Suprapubic skin (tissue), 4 donors: ENCODE measurements at regions not wholly inside any gene's neighbourhood (a gene's known extent, or its start where the extent isn't known, plus 50 kb on each side); places are given as distances from the start of the nearest gene placed in this dataset.

ENCODE experiments used
- DNase-seq, 2 donors: peaks; one replicate each; pipeline ENCODE4 v3.0.0-alpha.2; 2019; ENCODE audit warnings: low spot score in 2 of 2
- H3K27ac ChIP-seq: fragments of 200-600 bp; sonication (generic); one replicate; pipeline ENCODE4 v1.5.1; 2019
- H3K27me3 ChIP-seq: fragments of 200-600 bp; sonication (generic); one replicate; pipeline ENCODE4 v1.5.1; 2019
- H3K36me3 ChIP-seq: fragments of 200-600 bp; sonication (generic); one replicate; pipeline ENCODE4 v1.5.1; 2019
- H3K4me1 ChIP-seq: fragments of 200-600 bp; sonication (generic); one replicate; pipeline ENCODE4 v1.5.1; 2019
- H3K4me3 ChIP-seq: fragments of 200-600 bp; sonication (generic); one replicate; pipeline ENCODE4 v1.5.1; 2019; ENCODE audit warnings: mild to moderate bottlenecking
- H3K9me3 ChIP-seq: fragments of 200-600 bp; sonication (generic); one replicate; pipeline ENCODE4 v1.5.1; 2019
- EP300 ChIP-seq: sonication (generic); formaldehyde crosslinking; IDR thresholded peaks from one replicate; pipeline ENCODE4 v1.6.1; 2017; ENCODE audit warnings: antibody characterized with exemption
- POLR2A ChIP-seq, 2 donors: fragments of 450-650 bp; IDR thresholded peaks; one replicate each; pipeline ENCODE4 v1.6.1; 2017; ENCODE audit warnings: antibody characterized with exemption in 2 of 2, mild to moderate bottlenecking in 2 of 2, moderate library complexity in 2 of 2
- POLR2AphosphoS5 ChIP-seq, 3 donors: sonication (generic); formaldehyde crosslinking; IDR thresholded peaks; one replicate each; pipeline ENCODE4 v1.6.1; 2017; ENCODE audit warnings: antibody characterized with exemption in 3 of 3
- WGBS: methylation state at CpG from one replicate; pipeline ENCODE4 v1.1.5; 2018; 5-methylcytosine and 5-hydroxymethylcytosine counted together
- TF ChIP-seq, protein P1 (sequence below), 2 donors: fragments of 200-600 bp in 1 of 2; fragments of 450-650 bp in 1 of 2; sonication (generic) in 1 of 2; IDR thresholded peaks; one replicate each; pipeline ENCODE4 v1.5.1; 2016 to 2019; ENCODE audit warnings: antibody characterized with exemption in 2 of 2, mild to moderate bottlenecking in 1 of 2, moderate library complexity in 1 of 2

DNA sequence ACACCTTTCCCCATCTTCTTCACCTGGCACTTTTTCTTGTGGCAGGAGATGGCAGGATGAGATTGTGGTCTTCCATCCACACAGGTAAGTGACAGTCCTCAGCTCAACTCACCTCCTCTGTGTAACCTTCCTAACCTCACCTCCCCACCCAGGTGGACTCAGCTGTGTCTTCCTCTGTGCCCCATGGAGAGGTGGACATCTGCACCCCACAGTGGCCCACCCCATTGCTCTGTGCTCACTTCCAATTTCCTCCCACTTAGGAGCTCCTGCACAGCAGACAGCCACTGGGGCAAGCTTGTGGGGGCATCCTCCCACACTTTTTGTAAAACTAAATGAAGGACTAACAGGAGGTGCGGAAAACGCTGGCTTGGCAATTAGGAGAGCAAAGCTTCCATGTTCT is 61.6 kb downstream of the MSX1 start:
- WGBS = 97% methylated on average over 2 of the region's 2 CpGs
- H3K4me3 ChIP-seq = no peak overlapping the region
- H3K9me3 ChIP-seq = no peaks in the 10 kb centered on the region
- H3K27ac ChIP-seq = no peak overlapping the region
- no peaks in the 10 kb centered on the region for H3K27me3 ChIP-seq
- DNase-seq = no peak
- H3K36me3 ChIP-seq = no peaks in the 10 kb centered on the region
- H3K4me1 ChIP-seq = no peaks in the 10 kb centered on the region
- TF ChIP-seq POLR2AphosphoS5 (IDR thresholded peaks at IDR 0.05) = no peak
- TF ChIP-seq, protein P1, sequence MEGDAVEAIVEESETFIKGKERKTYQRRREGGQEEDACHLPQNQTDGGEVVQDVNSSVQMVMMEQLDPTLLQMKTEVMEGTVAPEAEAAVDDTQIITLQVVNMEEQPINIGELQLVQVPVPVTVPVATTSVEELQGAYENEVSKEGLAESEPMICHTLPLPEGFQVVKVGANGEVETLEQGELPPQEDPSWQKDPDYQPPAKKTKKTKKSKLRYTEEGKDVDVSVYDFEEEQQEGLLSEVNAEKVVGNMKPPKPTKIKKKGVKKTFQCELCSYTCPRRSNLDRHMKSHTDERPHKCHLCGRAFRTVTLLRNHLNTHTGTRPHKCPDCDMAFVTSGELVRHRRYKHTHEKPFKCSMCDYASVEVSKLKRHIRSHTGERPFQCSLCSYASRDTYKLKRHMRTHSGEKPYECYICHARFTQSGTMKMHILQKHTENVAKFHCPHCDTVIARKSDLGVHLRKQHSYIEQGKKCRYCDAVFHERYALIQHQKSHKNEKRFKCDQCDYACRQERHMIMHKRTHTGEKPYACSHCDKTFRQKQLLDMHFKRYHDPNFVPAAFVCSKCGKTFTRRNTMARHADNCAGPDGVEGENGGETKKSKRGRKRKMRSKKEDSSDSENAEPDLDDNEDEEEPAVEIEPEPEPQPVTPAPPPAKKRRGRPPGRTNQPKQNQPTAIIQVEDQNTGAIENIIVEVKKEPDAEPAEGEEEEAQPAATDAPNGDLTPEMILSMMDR (IDR thresholded peaks at IDR 0.05) = no peak
- no peak for TF ChIP-seq EP300
- no peak for TF ChIP-seq POLR2A (IDR thresholded peaks at IDR 0.05)

DNA sequence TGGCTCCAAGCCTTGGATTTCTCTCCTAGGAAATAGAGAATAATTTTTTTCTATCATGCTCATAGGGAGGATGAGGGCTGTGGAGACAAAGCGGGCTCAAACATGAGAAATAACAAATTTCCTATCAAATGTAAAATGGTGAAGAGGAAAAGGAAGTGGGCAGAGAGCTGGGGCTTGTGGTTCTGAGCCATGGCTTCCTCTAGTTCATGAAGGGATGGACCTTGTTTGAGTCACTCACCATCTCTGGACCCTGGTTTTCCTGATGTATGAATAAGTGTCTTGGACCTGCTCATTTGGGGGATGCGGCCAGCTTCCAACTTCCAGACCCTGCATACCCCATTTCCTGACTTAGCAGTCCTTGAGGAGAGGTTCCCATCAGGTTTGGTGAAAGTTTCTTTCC is 63.0 kb downstream of the MSX1 start:
- WGBS = 84% methylated on average over 2 of the region's 2 CpGs
- DNase-seq = no peak

DNA sequence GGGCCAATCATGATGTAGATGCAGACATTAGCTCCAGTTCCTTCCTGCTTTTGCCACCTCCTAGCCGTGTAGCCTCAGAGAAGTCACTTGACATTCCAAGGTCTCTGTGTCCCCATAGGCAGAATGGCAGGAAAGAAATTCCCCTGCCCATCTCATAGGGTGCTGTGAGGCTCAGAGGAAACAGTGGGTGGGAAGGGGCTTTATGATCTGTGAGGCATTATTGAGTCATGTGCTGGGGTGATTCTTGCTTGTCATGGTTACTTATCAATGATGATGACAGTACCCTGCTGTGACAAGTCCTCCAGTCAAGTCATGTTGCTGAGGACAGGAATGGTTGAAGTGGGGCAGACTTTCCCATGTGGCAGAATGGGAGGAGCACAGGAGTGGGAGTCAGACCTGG is 63.7 kb downstream of the MSX1 start:
- Histone ChIP-seq H3K27me3 (no peaks in the 10 kb centered on the region), H3K36me3 (no peaks in the 10 kb centered on the region), H3K9me3 (no peaks in the 10 kb centered on the region), H3K27ac (no peak overlapping the region), H3K4me3 (no peak overlapping the region), H3K4me1 (no peaks in the 10 kb centered on the region)
- DNase-seq = no peak
- 100% methylated on average over 1 of the region's 1 CpG for WGBS
- TF ChIP-seq EP300 = no peak
- TF ChIP-seq POLR2A (IDR thresholded peaks at IDR 0.05) = no peak

More for the DNA sequence above, 63.0 kb downstream of the MSX1 start:
- Histone ChIP-seq H3K4me3 (no peak overlapping the region), H3K9me3 (no peaks in the 10 kb centered on the region), H3K36me3 (no peaks in the 10 kb centered on the region), H3K4me1 (no peaks in the 10 kb centered on the region), H3K27ac (no peak overlapping the region), H3K27me3 (no peaks in the 10 kb centered on the region)
- TF ChIP-seq, protein P1 (IDR thresholded peaks at IDR 0.05) = no peak
- TF ChIP-seq EP300 (no peak), POLR2AphosphoS5 (IDR thresholded peaks at IDR 0.05) (no peak), POLR2A (IDR thresholded peaks at IDR 0.05) (no peak)

DNA sequence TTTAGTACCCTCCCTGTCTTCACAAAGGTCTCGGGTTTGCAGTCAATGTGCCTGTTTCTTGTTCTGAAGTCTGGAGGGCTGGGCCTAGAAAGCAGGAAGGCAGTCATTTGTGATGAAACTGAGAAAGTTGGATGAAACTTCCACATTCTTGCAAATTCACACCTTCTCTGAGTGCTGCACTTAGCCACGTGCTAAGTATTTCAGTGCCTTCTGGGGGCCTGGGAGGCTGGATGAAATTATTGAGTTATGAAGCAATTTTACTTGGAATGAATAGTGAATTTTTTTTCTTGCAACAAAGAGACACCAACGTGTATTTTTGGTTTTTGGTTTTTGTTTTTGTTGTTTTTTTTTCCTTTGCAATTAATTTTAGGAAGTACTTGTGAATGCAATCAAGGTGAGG is 71.2 kb downstream of the MSX1 start:
- 25% methylated on average over 3 of the region's 3 CpGs for WGBS
- Histone ChIP-seq H3K4me1 (no peaks in the 10 kb centered on the region), H3K4me3 (no peak overlapping the region), H3K9me3 (no peaks in the 10 kb centered on the region), H3K27me3 (no peaks in the 10 kb centered on the region), H3K36me3 (no peaks in the 10 kb centered on the region), H3K27ac (no peak overlapping the region)
- TF ChIP-seq POLR2A (IDR thresholded peaks at IDR 0.05) (no peak), POLR2AphosphoS5 (IDR thresholded peaks at IDR 0.05) (no peak), EP300 (no peak)
- TF ChIP-seq, protein P1 (IDR thresholded peaks at IDR 0.05) = no peak
- no peak for DNase-seq

DNA sequence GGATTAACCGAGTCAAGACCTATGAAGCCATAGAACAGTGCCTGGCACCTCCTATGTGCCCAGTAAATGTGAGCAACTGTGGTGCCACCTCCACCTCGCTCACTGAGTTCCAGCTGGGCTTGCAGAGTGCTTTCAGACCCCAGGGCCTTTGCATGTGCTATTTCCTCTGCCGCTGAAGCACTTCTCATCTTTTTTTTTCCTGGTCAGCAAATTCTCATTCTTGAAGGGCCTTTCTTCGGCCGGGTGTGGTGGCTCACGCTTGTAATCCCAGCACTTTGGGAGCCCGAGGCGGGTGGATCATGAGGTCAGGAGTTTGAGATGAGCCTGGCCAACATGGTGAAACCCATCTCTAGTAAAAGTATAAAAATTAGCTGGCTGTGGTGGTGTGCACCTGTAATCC is 76.5 kb downstream of the MSX1 start:
- Histone ChIP-seq H3K36me3 (no peaks in the 10 kb centered on the region), H3K27ac (no peak overlapping the region), H3K4me3 (no peak overlapping the region), H3K4me1 (no peaks in the 10 kb centered on the region), H3K27me3 (no peaks in the 10 kb centered on the region), H3K9me3 (no peaks in the 10 kb centered on the region)
- TF ChIP-seq POLR2AphosphoS5 (IDR thresholded peaks at IDR 0.05) (no peak), POLR2A (IDR thresholded peaks at IDR 0.05) (no peak), EP300 (no peak)
- TF ChIP-seq, protein P1 (IDR thresholded peaks at IDR 0.05) = no peak
- no peak for DNase-seq
- 83% methylated on average over 8 of the region's 8 CpGs for WGBS

DNA sequence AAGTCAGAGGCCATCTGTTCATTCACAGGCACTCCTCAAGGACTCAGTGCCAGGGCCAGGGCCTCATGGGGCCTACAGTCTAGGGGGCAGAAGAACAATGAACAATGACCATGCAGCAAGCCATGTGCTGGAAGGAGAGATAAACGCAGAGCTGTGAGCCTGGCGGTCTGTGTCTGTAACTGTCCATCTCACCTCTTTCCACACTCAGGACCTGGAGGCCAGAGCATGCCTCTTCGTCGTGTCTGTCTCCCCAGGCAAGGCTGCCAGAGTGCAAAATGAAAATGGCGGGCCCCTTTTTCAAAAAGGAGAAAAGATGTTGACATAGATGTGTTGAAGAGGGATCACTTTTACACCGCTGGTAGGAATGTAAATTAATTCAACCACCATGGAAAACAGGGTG is 78.5 kb downstream of the MSX1 start:
- Histone ChIP-seq H3K36me3 (no peaks in the 10 kb centered on the region), H3K4me1 (no peaks in the 10 kb centered on the region), H3K27ac (no peak overlapping the region), H3K9me3 (no peaks in the 10 kb centered on the region), H3K4me3 (no peak overlapping the region), H3K27me3 (no peaks in the 10 kb centered on the region)
- 91% methylated on average over 6 of the region's 6 CpGs for WGBS
- DNase-seq = no peak
- TF ChIP-seq EP300 (no peak), POLR2AphosphoS5 (IDR thresholded peaks at IDR 0.05) (no peak), POLR2A (IDR thresholded peaks at IDR 0.05) (no peak)
- TF ChIP-seq, protein P1 (IDR thresholded peaks at IDR 0.05) = no peak
